ENCODE measurements at regions not wholly inside any gene's neighbourhood (a gene's known extent, or its start where the extent isn't known, plus 50 kb on each side); places are given as distances from the start of the nearest gene placed in this dataset.
"Not testable (repeated sequence)": the region's sequence is repeated elsewhere in the genome, so short reads cannot be mapped to it uniquely, and the experiment has no call there.

- Histone ChIP-seq H3K36me3 (ENCODE audit: control insufficient read depth in 3 of 3, insufficient read depth in 3 of 3, low read length in 3 of 3) (no peaks in the 10 kb centered on the region), H3K27me3 (ENCODE audit: control insufficient read depth in 3 of 3, insufficient read depth in 3 of 3, low read length in 3 of 3) (no peaks in the 10 kb centered on the region), H3K9ac (ENCODE audit: low read depth in 1 of 3, low read length in 3 of 3) (no peak overlapping the region), H3K27ac (ENCODE audit: low read depth, low read length) (no peak overlapping the region), H3K4me1 (ENCODE audit: control insufficient read depth in 3 of 3, insufficient read depth in 3 of 3, low read length in 3 of 3) (no peaks in the 10 kb centered on the region), H3K9me3 (ENCODE audit: control insufficient read depth in 3 of 3, low read length in 3 of 3) (no peaks in the 10 kb centered on the region), H3K4me3 (ENCODE audit: low read length in 3 of 3) (no peak overlapping the region)
Measured at GRCh38 chr7:79652619-79653018, 199.2 kb upstream of the MAGI2 start.

- Histone ChIP-seq H3K27me3 (ENCODE audit: control insufficient read depth in 3 of 3, insufficient read depth in 3 of 3, low read length in 3 of 3) (no peaks in the 10 kb centered on the region), H3K4me1 (ENCODE audit: control insufficient read depth in 3 of 3, insufficient read depth in 3 of 3, low read length in 3 of 3) (no peaks in the 10 kb centered on the region), H3K4me3 (ENCODE audit: low read length in 3 of 3) (no peak overlapping the region), H3K9ac (ENCODE audit: low read depth in 1 of 3, low read length in 3 of 3) (no peak overlapping the region), H3K27ac (ENCODE audit: low read depth, low read length) (no peak overlapping the region), H3K36me3 (ENCODE audit: control insufficient read depth in 3 of 3, insufficient read depth in 3 of 3, low read length in 3 of 3) (no peaks in the 10 kb centered on the region), H3K9me3 (ENCODE audit: control insufficient read depth in 3 of 3, low read length in 3 of 3) (no peaks in the 10 kb centered on the region)
Measured at GRCh38 chr7:79647711-79648110, 194.2 kb upstream of the MAGI2 start.

- H3K9me3 ChIP-seq (ENCODE audit: control insufficient read depth in 3 of 3, low read length in 3 of 3): no peaks in the 10 kb centered on the region
Measured at GRCh38 chr7:79646278-79646677, 192.8 kb upstream of the MAGI2 start.

GRCh38 chr7:79636849-79637248 lies 183.4 kb upstream of the MAGI2 start:
- Histone ChIP-seq H3K9me3 (ENCODE audit: control insufficient read depth in 3 of 3, low read length in 3 of 3) (no peaks in the 10 kb centered on the region), H3K27me3 (ENCODE audit: control insufficient read depth in 3 of 3, insufficient read depth in 3 of 3, low read length in 3 of 3) (no peaks in the 10 kb centered on the region), H3K27ac (ENCODE audit: low read depth, low read length) (no peak overlapping the region), H3K4me1 (ENCODE audit: control insufficient read depth in 3 of 3, insufficient read depth in 3 of 3, low read length in 3 of 3) (no peaks in the 10 kb centered on the region), H3K9ac (ENCODE audit: low read depth in 1 of 3, low read length in 3 of 3) (no peak overlapping the region), H3K36me3 (ENCODE audit: control insufficient read depth in 3 of 3, insufficient read depth in 3 of 3, low read length in 3 of 3) (no peaks in the 10 kb centered on the region), H3K4me3 (ENCODE audit: low read length in 3 of 3) (no peak overlapping the region)

More at GRCh38 chr7:79646278-79646677, 192.8 kb upstream of the MAGI2 start:
- Histone ChIP-seq H3K27ac (ENCODE audit: low read depth, low read length) (no peak overlapping the region), H3K9ac (ENCODE audit: low read depth in 1 of 3, low read length in 3 of 3) (no peak overlapping the region), H3K4me1 (ENCODE audit: control insufficient read depth in 3 of 3, insufficient read depth in 3 of 3, low read length in 3 of 3) (no peaks in the 10 kb centered on the region), H3K4me3 (ENCODE audit: low read length in 3 of 3) (no peak overlapping the region), H3K36me3 (ENCODE audit: control insufficient read depth in 3 of 3, insufficient read depth in 3 of 3, low read length in 3 of 3) (no peaks in the 10 kb centered on the region), H3K27me3 (ENCODE audit: control insufficient read depth in 3 of 3, insufficient read depth in 3 of 3, low read length in 3 of 3) (no peaks in the 10 kb centered on the region)

- not testable (repeated sequence) for H3K4me1 ChIP-seq (ENCODE audit: control insufficient read depth in 3 of 3, insufficient read depth in 3 of 3, low read length in 3 of 3); H3K27me3 ChIP-seq (ENCODE audit: control insufficient read depth in 3 of 3, insufficient read depth in 3 of 3, low read length in 3 of 3); H3K27ac ChIP-seq (ENCODE audit: low read depth, low read length); H3K9me3 ChIP-seq (ENCODE audit: control insufficient read depth in 3 of 3, low read length in 3 of 3); H3K36me3 ChIP-seq (ENCODE audit: control insufficient read depth in 3 of 3, insufficient read depth in 3 of 3, low read length in 3 of 3); H3K4me3 ChIP-seq (ENCODE audit: low read length in 3 of 3); H3K9ac ChIP-seq (ENCODE audit: low read depth in 1 of 3, low read length in 3 of 3)
Measured at GRCh38 chr7:79625921-79626320, 172.5 kb upstream of the MAGI2 start.

- Histone ChIP-seq H3K9me3 (ENCODE audit: control insufficient read depth in 3 of 3, low read length in 3 of 3) (no peaks in the 10 kb centered on the region), H3K27me3 (ENCODE audit: control insufficient read depth in 3 of 3, insufficient read depth in 3 of 3, low read length in 3 of 3) (no peaks in the 10 kb centered on the region), H3K27ac (ENCODE audit: low read depth, low read length) (no peak overlapping the region), H3K36me3 (ENCODE audit: control insufficient read depth in 3 of 3, insufficient read depth in 3 of 3, low read length in 3 of 3) (no peaks in the 10 kb centered on the region), H3K9ac (ENCODE audit: low read depth in 1 of 3, low read length in 3 of 3) (no peak overlapping the region), H3K4me3 (ENCODE audit: low read length in 3 of 3) (no peak overlapping the region), H3K4me1 (ENCODE audit: control insufficient read depth in 3 of 3, insufficient read depth in 3 of 3, low read length in 3 of 3) (no peaks in the 10 kb centered on the region)
Measured at GRCh38 chr7:79624336-79624735, 170.9 kb upstream of the MAGI2 start.

- no peaks in the 10 kb centered on the region for H3K36me3 ChIP-seq (ENCODE audit: control insufficient read depth in 3 of 3, insufficient read depth in 3 of 3, low read length in 3 of 3)
Measured at GRCh38 chr7:79622781-79623180, 169.3 kb upstream of the MAGI2 start.

GRCh38 chr7:79620291-79620690 lies 166.8 kb upstream of the MAGI2 start:
- H3K36me3 ChIP-seq (ENCODE audit: control insufficient read depth in 3 of 3, insufficient read depth in 3 of 3, low read length in 3 of 3): no peaks in the 10 kb centered on the region
- H3K4me1 ChIP-seq (ENCODE audit: control insufficient read depth in 3 of 3, insufficient read depth in 3 of 3, low read length in 3 of 3): no peaks in the 10 kb centered on the region
- H3K9ac ChIP-seq (ENCODE audit: low read depth in 1 of 3, low read length in 3 of 3): no peak overlapping the region
- H3K4me3 ChIP-seq (ENCODE audit: low read length in 3 of 3): no peak overlapping the region
- H3K9me3 ChIP-seq (ENCODE audit: control insufficient read depth in 3 of 3, low read length in 3 of 3): no peaks in the 10 kb centered on the region
- H3K27ac ChIP-seq (ENCODE audit: low read depth, low read length): no peak overlapping the region
- H3K27me3 ChIP-seq (ENCODE audit: control insufficient read depth in 3 of 3, insufficient read depth in 3 of 3, low read length in 3 of 3): no peaks in the 10 kb centered on the region

More at GRCh38 chr7:79622781-79623180, 169.3 kb upstream of the MAGI2 start:
- Histone ChIP-seq H3K9ac (ENCODE audit: low read depth in 1 of 3, low read length in 3 of 3) (no peak overlapping the region), H3K9me3 (ENCODE audit: control insufficient read depth in 3 of 3, low read length in 3 of 3) (no peaks in the 10 kb centered on the region), H3K4me3 (ENCODE audit: low read length in 3 of 3) (no peak overlapping the region), H3K27ac (ENCODE audit: low read depth, low read length) (no peak overlapping the region), H3K4me1 (ENCODE audit: control insufficient read depth in 3 of 3, insufficient read depth in 3 of 3, low read length in 3 of 3) (no peaks in the 10 kb centered on the region), H3K27me3 (ENCODE audit: control insufficient read depth in 3 of 3, insufficient read depth in 3 of 3, low read length in 3 of 3) (no peaks in the 10 kb centered on the region)

GRCh38 chr7:79619216-79619615 lies 165.7 kb upstream of the MAGI2 start:
- H3K9ac ChIP-seq (ENCODE audit: low read depth in 1 of 3, low read length in 3 of 3): no peak overlapping the region
- no peaks in the 10 kb centered on the region for H3K27me3 ChIP-seq (ENCODE audit: control insufficient read depth in 3 of 3, insufficient read depth in 3 of 3, low read length in 3 of 3)
- H3K36me3 ChIP-seq (ENCODE audit: control insufficient read depth in 3 of 3, insufficient read depth in 3 of 3, low read length in 3 of 3): no peaks in the 10 kb centered on the region

GRCh38 chr7:79615871-79616640 lies 162.6 kb upstream of the MAGI2 start:
- Histone ChIP-seq H3K4me3 (ENCODE audit: low read length in 3 of 3) (no peak overlapping the region), H3K36me3 (ENCODE audit: control insufficient read depth in 3 of 3, insufficient read depth in 3 of 3, low read length in 3 of 3) (no peaks in the 10 kb centered on the region), H3K4me1 (ENCODE audit: control insufficient read depth in 3 of 3, insufficient read depth in 3 of 3, low read length in 3 of 3) (no peaks in the 10 kb centered on the region), H3K9me3 (ENCODE audit: control insufficient read depth in 3 of 3, low read length in 3 of 3) (no peaks in the 10 kb centered on the region), H3K9ac (ENCODE audit: low read depth in 1 of 3, low read length in 3 of 3) (no peak overlapping the region), H3K27ac (ENCODE audit: low read depth, low read length) (no peak overlapping the region), H3K27me3 (ENCODE audit: control insufficient read depth in 3 of 3, insufficient read depth in 3 of 3, low read length in 3 of 3) (no peaks in the 10 kb centered on the region)

More at GRCh38 chr7:79619216-79619615, 165.7 kb upstream of the MAGI2 start:
- Histone ChIP-seq H3K9me3 (ENCODE audit: control insufficient read depth in 3 of 3, low read length in 3 of 3) (no peaks in the 10 kb centered on the region), H3K4me3 (ENCODE audit: low read length in 3 of 3) (no peak overlapping the region), H3K27ac (ENCODE audit: low read depth, low read length) (no peak overlapping the region), H3K4me1 (ENCODE audit: control insufficient read depth in 3 of 3, insufficient read depth in 3 of 3, low read length in 3 of 3) (no peaks in the 10 kb centered on the region)

Measured in skeletal muscle tissue (tissue), 3 donors.